Suprapubic skin (tissue), 3 donors: ENCODE measurements at regions not wholly inside any gene's neighbourhood (a gene's known extent, or its start where the extent isn't known, plus 50 kb on each side); places are given as distances from the start of the nearest gene placed in this dataset.

Experiments
- CTCF ChIP-seq, 2 donors: fragments of 200-600 bp in 1 of 2; fragments of 450-650 bp in 1 of 2; sonication (generic) in 1 of 2; IDR thresholded peaks; one replicate each; pipeline ENCODE4 v1.5.1; 2016 to 2019; ENCODE audit warnings: antibody characterized with exemption in 2 of 2, mild to moderate bottlenecking in 1 of 2, moderate library complexity in 1 of 2
- POLR2AphosphoS5 ChIP-seq, 3 donors: sonication (generic); formaldehyde crosslinking; IDR thresholded peaks; one replicate each; pipeline ENCODE4 v1.6.1; 2017; ENCODE audit warnings: antibody characterized with exemption in 3 of 3

- TF ChIP-seq CTCF (IDR thresholded peaks at IDR 0.05) (no peak), POLR2AphosphoS5 (IDR thresholded peaks at IDR 0.05) (no peak)
These were observed 71.2 kb upstream of the ECE1 start for GRCh38 chr1:21361506-21361905.
